DND-41 (cell line): ENCODE measurements at regions not wholly inside any gene's neighbourhood (a gene's known extent, or its start where the extent isn't known, plus 50 kb on each side); places are given as distances from the start of the nearest gene placed in this dataset.

Experiments
- CTCF ChIP-seq: IDR thresholded peaks from 2 replicates; pipeline ENCODE4 v1.5.1; 2012; ENCODE audit warnings: borderline replicate concordance, low read length, moderate library complexity, mild to moderate bottlenecking; ENCODE audit not compliant: poor library complexity, severe bottlenecking; ENCODE audit errors: extremely low read depth
- EZH2 ChIP-seq: IDR thresholded peaks from 3 replicates; pipeline ENCODE4 v1.6.1; 2012; ENCODE audit warnings: borderline replicate concordance, low read depth, mild to moderate bottlenecking, moderate library complexity, low read length, inconsistent platforms; ENCODE audit not compliant: severe bottlenecking

- TF ChIP-seq CTCF, result no peak
- TF ChIP-seq EZH2, result no peak
Measured at GRCh38 chr3:112738366-112738765, 97.4 kb upstream of the CCDC80 start.
